Esophagus squamous epithelium (tissue), 5 donors: ENCODE measurements at regions not wholly inside any gene's neighbourhood (a gene's known extent, or its start where the extent isn't known, plus 50 kb on each side); places are given as distances from the start of the nearest gene placed in this dataset.

ENCODE experiments used
- DNase-seq: peaks from one replicate; lab custom pipeline; 2025; lab: John Stamatoyannopoulos, UW
- H3K27ac ChIP-seq, 4 donors: fragments of 200-600 bp; sonication (generic); one replicate each; pipeline ENCODE4 v1.5.1; 2016 to 2019; ENCODE audit warnings: mild to moderate bottlenecking in 1 of 4
- H3K27me3 ChIP-seq, 4 donors: fragments of 200-600 bp; sonication (generic); 1 replicate in 3 of 4; 2 replicates in 1 of 4; pipeline versions ENCODE4 v1.5.1 to v1.6.0; 2017 to 2021; ENCODE audit warnings: antibody characterized with exemption in 1 of 4
- H3K36me3 ChIP-seq, 3 donors: fragments of 200-600 bp; sonication (generic); one replicate each; pipeline ENCODE4 v1.5.1; 2016 to 2019
- H3K4me1 ChIP-seq, 3 donors: fragments of 200-600 bp; sonication (generic); one replicate each; pipeline ENCODE4 v1.5.1; 2017 to 2019
- H3K4me3 ChIP-seq, 4 donors: fragments of 200-600 bp; sonication (generic); 1 replicate in 3 of 4; 2 replicates in 1 of 4; pipeline ENCODE4 v1.5.1; 2016 to 2019; ENCODE audit warnings: mild to moderate bottlenecking in 2 of 4, moderate library complexity in 1 of 4
- H3K9me3 ChIP-seq, 3 donors: fragments of 200-600 bp; sonication (generic); one replicate each; pipeline ENCODE4 v1.5.1; 2016 to 2019
- CTCF ChIP-seq, 6 experiments: fragments of 450-650 bp in 4 of 6; fragments of 200-600 bp in 2 of 6; sonication (generic) in 2 of 6; IDR thresholded peaks; one replicate each; pipeline ENCODE4 v1.5.1; 2016 to 2019; ENCODE audit warnings: antibody characterized with exemption in 6 of 6, mild to moderate bottlenecking in 4 of 6, moderate library complexity in 4 of 6
- POLR2A ChIP-seq, 4 donors: fragments of 450-650 bp; IDR thresholded peaks; one replicate each; pipeline ENCODE4 v1.6.1; 2017; ENCODE audit warnings: antibody characterized with exemption in 4 of 4, mild to moderate bottlenecking in 4 of 4, moderate library complexity in 3 of 4
- WGBS, 2 donors: methylation state at CpG; one replicate each; pipeline ENCODE4 v1.1.5; 2018; 5-methylcytosine and 5-hydroxymethylcytosine counted together
- intact Hi-C: fragments of 100-400 bp; cut with DNase I; formaldehyde crosslinking; loops from one replicate; pipeline ENCODE4 v1.15.0; 2022
- donor health status: DM: yes; HTN: yes; CAD: no.

DNA sequence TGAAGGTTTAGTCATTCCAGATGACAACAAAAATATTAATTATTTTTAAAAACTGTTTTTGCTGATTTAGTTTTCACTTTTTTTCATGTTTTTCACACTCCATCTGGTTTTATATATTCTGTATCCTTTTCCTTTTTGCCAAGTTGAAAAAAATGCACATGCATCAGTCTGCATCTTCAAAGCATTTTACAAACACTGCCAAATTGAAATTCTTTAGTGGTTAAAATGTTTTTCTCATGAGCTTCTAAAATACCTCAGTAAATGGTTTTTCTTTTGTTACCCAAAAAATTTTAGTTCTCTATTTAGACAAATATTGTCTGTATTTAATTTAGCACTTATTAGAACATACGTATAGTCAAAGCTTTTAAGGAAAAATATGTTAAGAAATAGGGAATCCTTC is 386.9 kb upstream of the HSF2 start:
- TF ChIP-seq CTCF (IDR thresholded peaks at IDR 0.05), result no peak
- TF ChIP-seq POLR2A (IDR thresholded peaks at IDR 0.05), result no peak
- intact Hi-C loops, result no loop called here
- no peaks in the 10 kb centered on the region for H3K4me1 ChIP-seq
- no peaks in the 10 kb centered on the region for H3K36me3 ChIP-seq
- H3K27me3 ChIP-seq, result no peaks in the 10 kb centered on the region
- H3K9me3 ChIP-seq, result no peaks in the 10 kb centered on the region
- DNase-seq, result no peak
- no peak overlapping the region for H3K4me3 ChIP-seq
- H3K27ac ChIP-seq, result no peak overlapping the region
- WGBS, 2 donors, result 87 to 90% methylated on average over 1 of the region's 1 CpG

GRCh38 chr6:122014961-122015360 is 384.5 kb upstream of the HSF2 start:
- WGBS, 2 donors, result 84 to 95% methylated on average over 3 of the region's 3 CpGs
- H3K4me3 ChIP-seq, result no peak overlapping the region
- H3K27ac ChIP-seq, result no peak overlapping the region
- DNase-seq, result no peak
- TF ChIP-seq CTCF (IDR thresholded peaks at IDR 0.05) (no peak), POLR2A (IDR thresholded peaks at IDR 0.05) (no peak)
- H3K4me1 ChIP-seq, result no peaks in the 10 kb centered on the region
- H3K27me3 ChIP-seq, result no peaks in the 10 kb centered on the region
- H3K36me3 ChIP-seq, result no peaks in the 10 kb centered on the region
- no peaks in the 10 kb centered on the region for H3K9me3 ChIP-seq
- intact Hi-C loops, result no loop called here

GRCh38 chr6:122020588-122021264 is 378.7 kb upstream of the HSF2 start:
- no peaks in the 10 kb centered on the region for H3K4me1 ChIP-seq
- DNase-seq, result no peak
- H3K27me3 ChIP-seq, result no peaks in the 10 kb centered on the region
- no peak overlapping the region for H3K4me3 ChIP-seq
- TF ChIP-seq CTCF (IDR thresholded peaks at IDR 0.05) (no peak), POLR2A (IDR thresholded peaks at IDR 0.05) (no peak)
- H3K9me3 ChIP-seq, result no peaks in the 10 kb centered on the region
- intact Hi-C loops, result no loop called here
- no peak overlapping the region for H3K27ac ChIP-seq
- no peaks in the 10 kb centered on the region for H3K36me3 ChIP-seq
- WGBS, 2 donors, result 68 to 73% methylated on average over 3 of the region's 3 CpGs

DNA sequence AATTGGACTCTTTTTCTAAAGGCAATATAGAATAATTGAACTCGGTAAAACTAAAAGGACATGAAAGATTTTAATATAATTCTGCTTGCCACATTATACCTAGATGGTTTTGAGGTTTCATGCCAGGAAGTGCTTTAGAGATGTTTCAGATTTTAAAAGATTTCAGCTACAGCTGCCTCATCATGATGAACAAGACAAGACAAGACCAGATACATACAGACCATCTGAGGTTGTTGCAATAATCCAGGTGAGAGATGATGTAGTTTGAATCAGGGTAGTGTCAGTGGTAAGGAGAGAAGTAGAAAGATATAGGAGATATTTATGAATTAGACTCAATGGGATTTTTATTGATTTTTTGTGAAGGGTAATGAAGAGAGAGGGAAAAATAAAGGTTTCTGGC is 374.3 kb upstream of the HSF2 start:
- Histone ChIP-seq H3K4me3 (no peak overlapping the region), H3K9me3 (no peaks in the 10 kb centered on the region), H3K27me3 (no peaks in the 10 kb centered on the region), H3K27ac (no peak overlapping the region), H3K36me3 (no peaks in the 10 kb centered on the region), H3K4me1 (peaks cover 0 to 10% (median 0%) of the 10 kb centered on the region in 3 donors)
- DNase-seq, result no peak
- intact Hi-C loops, result no loop called here
- WGBS, 2 donors, result 37 to 43% methylated on average over 1 of the region's 1 CpG
- TF ChIP-seq CTCF (IDR thresholded peaks at IDR 0.05) (no peak), POLR2A (IDR thresholded peaks at IDR 0.05) (no peak)

DNA sequence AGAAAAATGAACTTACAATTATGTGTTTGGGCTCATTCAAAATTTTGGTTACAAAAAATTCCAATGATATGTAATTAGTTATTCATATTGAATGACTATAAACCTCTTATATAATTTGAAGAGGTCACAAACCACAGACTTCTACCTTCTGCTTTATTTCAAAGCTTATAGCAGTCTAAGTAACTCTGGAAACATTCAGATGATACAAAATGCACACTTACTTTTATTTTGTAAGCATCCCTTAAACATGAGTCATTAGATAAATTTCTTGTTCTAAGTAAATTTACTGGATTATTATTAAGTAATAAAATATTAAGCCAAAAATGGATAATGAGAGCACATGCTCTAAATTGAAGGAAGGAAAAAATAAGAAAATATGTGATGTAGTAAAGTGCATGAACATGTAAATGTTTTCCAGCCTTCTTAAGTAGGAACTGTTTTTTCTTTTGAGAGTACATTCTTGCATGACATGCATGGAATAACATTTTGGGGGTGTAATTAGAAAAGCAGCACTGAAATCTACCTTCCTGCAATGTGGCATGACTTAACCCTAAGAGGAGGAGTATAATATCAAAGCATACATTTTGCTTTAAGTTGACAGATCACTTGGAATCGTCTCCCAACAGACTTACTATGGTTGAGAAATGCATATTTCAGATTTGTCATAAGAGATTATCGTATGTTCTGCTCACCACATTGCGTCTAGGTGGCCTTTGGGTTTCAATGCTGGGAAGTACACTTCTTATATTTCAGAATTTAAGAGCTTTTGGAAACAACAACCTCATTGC is 372.7 kb upstream of the HSF2 start:
- no peaks in the 10 kb centered on the region for H3K9me3 ChIP-seq
- H3K4me3 ChIP-seq, result no peak overlapping the region
- no peaks in the 10 kb centered on the region for H3K36me3 ChIP-seq
- no peak for DNase-seq
- no peak overlapping the region for H3K27ac ChIP-seq
- peaks cover 0 to 10% (median 0%) of the 10 kb centered on the region in 3 donors for H3K4me1 ChIP-seq
- no peaks in the 10 kb centered on the region for H3K27me3 ChIP-seq
- WGBS, 2 donors, result 66 to 86% methylated on average over 3 of the region's 3 CpGs
- TF ChIP-seq CTCF (IDR thresholded peaks at IDR 0.05) (no peak), POLR2A (IDR thresholded peaks at IDR 0.05) (no peak)
- intact Hi-C loops, result no loop called here
